ENCODE measurements at regions not wholly inside any gene's neighbourhood (a gene's known extent, or its start where the extent isn't known, plus 50 kb on each side); places are given as distances from the start of the nearest gene placed in this dataset.

DNA sequence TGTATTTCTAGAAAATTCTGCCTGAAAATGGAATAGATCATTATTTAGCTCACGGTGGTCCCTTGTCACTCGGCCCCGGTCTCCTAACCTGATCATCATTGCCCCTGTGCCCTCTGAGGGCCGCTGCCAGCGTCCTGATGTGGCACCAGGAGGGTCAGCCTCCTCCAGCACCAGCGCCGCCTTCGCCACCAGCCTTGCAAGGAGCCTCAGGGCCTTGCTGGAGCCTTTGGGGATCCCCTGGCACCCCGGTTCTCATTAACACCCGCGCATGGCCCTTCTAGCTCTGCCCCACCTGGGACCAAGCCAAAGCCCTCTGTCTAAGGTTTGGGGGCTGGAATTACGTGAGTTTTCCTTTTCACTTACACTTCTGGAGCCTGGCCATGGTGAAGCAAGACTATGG is 282.5 kb upstream of the ADARB2 start:
- DNase-seq (ENCODE audit: low read depth) = no peak

GRCh38 chr10:2019281-2019680 is 282.0 kb upstream of the ADARB2 start:
- DNase-seq (ENCODE audit: low read depth) = no peak

DNA sequence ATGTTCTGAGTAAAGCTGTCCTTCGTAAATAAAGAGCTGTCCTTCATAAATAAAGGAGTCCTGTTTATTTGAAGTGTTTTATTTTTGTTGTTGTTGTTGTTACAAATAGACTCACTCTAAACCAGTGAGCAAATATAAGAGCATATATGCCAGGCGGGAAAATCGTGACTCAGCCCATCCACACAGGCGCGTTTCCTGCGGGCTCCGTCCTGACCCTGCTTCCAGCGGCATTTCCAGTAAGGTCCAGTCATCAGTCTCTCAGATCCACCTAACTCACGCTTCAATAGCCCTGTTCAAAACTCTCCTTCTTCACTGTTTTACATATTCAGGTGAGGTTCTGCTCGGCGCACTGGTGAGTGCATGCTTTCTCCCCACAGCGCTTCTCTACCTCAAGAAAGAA is 277.2 kb upstream of the ADARB2 start:
- no peak for DNase-seq (ENCODE audit: low read depth)

DNA sequence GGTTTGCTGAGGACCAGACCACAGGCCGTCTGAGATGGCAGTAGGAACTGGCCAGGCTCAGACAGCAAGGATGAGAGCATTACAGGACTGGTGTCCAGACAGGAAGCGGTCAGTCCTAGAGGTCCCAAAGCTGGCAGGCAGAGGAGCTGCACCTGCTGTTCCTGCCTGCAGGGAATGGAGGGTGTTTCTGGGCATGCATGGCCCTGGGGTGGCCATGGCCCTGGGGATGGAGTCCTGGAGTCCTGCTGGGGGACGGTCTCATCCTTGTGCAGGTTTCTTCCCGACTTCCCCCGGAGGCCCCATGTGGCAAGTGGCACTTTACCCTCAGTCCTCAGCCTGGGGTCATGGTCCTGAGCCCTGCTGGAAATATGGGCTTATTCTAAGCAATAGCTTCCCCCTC is 274.9 kb upstream of the ADARB2 start:
- DNase-seq (ENCODE audit: low read depth) = no peak

DNA sequence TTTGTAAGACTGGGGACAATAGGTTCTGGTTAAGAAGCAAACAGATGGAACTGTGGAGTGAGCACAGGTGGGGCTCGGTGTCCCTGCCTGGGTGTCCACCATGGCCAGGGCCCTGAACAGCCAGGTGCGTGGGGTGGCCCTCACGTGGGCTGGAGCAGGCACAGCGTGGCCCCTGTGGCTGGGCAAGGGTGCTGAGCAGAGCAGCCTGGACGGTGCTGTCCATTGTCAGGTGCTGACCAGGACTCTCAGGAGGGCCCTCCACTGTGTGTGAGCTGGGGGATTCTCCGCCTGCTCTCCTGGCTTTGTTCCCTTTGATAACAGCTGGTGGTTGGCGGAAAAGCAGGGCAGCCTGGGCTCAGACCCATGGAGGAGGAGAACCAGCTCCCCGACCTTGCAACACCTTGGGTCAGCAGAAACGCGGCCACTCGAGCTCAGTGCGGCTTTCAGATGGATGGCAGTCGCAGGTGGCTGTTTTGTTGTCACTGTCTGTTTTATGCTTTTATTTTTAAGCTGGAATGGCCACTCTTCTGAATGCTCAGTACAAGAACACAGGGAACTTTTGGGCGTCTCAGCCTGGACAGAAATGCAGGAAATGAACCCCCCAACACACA is 273.9 kb upstream of the ADARB2 start:
- DNase-seq (ENCODE audit: low read depth) = no peak

- no peak for DNase-seq (ENCODE audit: low read depth)
These were observed 268.2 kb upstream of the ADARB2 start for GRCh38 chr10:2005546-2005945.

- DNase-seq (ENCODE audit: low read depth) = no peak
These were observed 255.6 kb upstream of the ADARB2 start for GRCh38 chr10:1992930-1993329.

- no peak for DNase-seq (ENCODE audit: low read depth)
These were observed 251.8 kb upstream of the ADARB2 start for GRCh38 chr10:1989090-1989489.

- no peak for DNase-seq (ENCODE audit: low read depth)
These were observed 244.7 kb upstream of the ADARB2 start for GRCh38 chr10:1981976-1982375.

DNA sequence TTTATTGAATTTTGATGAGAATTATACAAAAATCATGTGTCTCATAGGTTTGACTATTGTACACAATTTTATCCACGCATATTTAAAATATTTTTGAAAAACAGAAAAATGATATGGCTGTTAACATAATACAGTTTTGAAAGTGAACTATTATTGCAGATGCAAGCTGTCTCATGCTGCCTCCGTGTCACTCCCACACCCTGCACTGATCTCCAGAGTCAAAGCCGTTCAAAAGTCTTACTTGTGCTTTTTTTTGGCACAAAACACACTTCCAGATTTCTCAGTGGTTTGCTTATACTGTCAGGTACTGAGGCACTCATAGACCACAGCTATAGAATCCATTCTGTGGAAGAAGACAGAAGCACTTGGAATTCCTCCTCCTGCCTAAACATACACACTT is 243.1 kb upstream of the ADARB2 start:
- no peak for DNase-seq (ENCODE audit: low read depth)

DNA sequence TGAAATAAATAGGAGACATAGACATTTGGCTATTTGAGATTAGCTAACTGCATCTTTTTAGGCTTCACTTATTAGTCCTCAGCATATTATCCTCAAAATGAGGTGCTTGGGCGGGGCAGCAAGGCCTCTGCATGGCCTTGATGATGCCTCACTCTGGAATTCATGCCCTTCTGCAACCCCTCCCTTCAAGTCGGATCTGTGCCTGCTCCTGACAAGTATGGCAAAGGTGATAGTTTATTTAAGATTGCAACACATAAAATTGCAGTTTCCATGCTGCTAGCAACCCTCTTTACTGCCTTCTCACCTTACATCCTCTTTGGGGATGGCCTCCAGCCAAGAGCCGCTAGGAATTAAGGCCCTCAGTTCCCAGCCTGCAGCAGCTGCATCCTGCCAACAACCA is 241.3 kb upstream of the ADARB2 start:
- no peak for DNase-seq (ENCODE audit: low read depth)

DNA sequence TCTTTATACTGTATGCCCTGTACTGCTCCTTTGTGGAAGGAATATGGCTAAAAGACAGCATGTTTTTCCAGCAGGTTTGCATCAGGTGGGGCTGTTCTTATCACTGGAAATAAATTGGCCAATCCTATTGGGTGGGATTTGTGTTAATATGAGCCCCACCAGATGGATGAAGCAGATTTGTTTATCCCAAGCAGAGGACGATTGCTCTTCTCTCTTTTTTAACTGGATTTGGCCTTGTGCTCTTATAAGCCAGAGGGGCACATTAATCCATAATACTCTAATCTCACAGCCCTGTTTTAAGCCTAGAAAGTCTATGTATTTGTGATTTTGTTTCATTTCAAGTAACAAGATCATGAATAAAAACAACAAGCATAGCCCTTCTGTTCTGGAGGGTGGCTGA is 240.1 kb upstream of the ADARB2 start:
- no peak for DNase-seq (ENCODE audit: low read depth)

DNA sequence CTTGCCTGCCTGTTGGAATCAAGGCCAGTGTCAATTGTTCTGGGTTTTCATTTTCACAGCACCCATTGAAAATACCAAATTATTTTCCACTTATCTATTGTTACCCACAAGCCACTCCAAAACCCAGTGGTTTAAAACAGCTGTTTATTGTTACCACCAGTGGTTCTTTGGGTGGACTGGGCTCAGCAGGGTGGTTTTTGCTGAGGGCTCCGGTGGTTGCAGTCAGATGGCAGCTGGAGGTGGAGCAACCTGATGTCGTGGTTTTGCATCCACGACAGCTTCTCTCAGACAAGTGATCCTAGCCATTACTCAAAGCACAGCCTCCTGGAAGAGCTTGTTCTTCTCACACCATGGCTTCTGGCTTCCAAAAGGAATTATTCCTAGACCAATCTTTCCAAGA is 235.1 kb upstream of the ADARB2 start:
- DNase-seq (ENCODE audit: low read depth) = no peak

DNA sequence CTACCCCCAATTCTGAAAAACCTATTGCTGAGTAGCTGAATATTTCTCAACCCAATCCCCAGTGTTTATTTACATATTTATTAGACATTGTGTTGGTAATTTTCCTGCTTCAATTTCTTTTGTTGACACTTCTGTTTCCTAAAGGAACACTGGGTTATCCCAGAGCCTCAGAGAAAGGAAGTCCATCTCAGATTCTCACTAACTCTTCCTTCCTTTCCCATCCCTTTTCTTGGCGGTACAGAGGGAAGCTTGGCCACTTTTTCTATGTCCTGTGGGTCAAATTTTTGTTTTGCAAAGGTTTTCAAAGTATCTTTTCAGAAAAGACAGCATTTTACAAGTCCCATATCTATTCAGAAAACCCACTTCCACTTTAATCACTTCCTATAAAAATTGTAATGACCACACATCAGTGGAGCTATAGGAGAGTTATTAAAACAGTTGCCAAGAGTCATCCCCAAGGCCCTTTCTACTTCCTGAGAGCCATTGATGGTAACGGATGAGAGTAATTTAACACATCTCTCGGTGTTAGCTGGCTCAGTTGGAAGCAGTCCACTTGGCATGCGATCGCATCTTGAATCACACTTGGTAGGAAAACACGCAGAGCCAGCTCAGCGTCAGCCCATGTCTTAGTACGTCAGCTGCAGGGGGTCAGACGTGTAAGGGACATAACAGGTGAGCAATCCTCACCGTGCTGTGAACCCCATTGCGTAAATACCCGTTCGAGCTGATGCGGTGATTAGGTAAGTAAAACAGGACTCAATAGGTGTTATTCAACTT is 231.1 kb upstream of the ADARB2 start:
- no peak for DNase-seq (ENCODE audit: low read depth)

DNA sequence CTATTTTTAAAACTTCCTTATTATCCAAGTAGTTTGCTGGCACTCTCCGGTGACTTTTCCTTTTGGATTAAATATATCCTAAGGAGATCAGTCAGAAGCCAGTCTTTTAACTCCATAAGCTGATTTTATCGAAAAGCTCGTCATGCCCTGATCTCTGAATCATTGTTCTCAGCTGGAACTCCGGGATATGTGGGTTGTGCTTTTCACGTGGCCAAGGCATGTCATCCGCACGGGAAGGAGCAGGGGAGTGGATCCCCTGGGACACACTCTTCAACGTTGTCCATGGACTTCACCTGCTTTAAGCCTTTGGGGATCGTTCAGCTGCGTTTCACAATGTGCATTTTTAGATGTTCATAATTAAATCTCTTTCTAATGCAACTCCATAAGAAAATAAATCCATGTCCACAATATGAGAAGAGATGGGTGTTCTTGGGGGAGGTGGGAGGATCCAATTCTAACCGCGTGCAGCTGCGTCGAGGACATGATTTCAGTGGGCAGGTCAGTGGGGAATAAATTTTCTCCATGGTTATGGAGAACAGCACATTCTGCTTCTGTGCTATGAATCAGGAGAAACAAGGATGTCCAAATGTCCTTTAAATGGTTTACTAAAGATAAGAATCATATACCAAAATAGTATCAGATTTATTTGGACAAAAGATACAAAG is 229.5 kb upstream of the ADARB2 start:
- DNase-seq (ENCODE audit: low read depth) = no peak

DNA sequence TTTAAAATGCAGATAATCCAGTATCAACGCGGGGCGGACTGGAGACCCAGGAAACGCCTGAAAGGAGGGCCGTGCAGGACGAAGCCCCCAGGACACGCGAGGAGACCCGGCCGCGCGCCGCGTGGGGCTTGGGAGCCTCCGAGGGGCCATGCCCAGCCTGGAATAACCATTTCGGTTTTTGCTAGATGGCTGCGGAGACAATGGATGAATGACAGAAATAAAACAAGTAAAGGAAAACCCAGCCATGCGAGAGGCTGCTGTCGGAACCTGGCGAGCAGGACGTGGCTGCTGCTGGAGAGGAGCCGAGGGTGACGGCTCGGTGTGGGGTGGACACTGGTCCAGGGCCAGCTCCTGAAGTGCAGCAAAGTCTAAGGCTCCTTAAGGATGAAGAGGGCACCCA is 227.2 kb upstream of the ADARB2 start:
- DNase-seq (ENCODE audit: low read depth) = no peak

DNA sequence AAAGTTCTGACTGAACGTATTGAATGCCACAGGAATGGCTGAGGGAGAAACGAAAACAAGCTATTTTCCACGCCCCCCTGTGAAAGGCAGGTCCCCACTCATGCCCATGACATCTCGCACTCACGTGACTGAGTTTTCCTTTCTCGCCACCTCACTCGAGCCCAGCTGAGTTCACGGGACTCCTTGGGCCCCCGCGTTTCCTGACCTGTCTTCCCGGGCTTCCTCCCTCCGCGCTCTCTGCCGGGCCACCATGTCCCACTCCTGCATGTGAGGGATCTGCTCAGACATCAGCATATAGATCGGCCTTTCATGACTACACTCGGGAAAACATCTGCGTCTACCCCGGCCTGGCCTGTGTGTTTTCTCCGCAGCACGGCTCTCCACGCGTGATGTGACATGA is 226.0 kb upstream of the ADARB2 start:
- no peak for DNase-seq (ENCODE audit: low read depth)

- no peak for DNase-seq (ENCODE audit: low read depth)
These were observed 224.7 kb upstream of the ADARB2 start for GRCh38 chr10:1961989-1962388.

GRCh38 chr10:1960982-1961381 is 223.7 kb upstream of the ADARB2 start:
- no peak for DNase-seq (ENCODE audit: low read depth)

GRCh38 chr10:1957057-1957456 is 219.7 kb upstream of the ADARB2 start:
- DNase-seq (ENCODE audit: low read depth) = no peak

DNA sequence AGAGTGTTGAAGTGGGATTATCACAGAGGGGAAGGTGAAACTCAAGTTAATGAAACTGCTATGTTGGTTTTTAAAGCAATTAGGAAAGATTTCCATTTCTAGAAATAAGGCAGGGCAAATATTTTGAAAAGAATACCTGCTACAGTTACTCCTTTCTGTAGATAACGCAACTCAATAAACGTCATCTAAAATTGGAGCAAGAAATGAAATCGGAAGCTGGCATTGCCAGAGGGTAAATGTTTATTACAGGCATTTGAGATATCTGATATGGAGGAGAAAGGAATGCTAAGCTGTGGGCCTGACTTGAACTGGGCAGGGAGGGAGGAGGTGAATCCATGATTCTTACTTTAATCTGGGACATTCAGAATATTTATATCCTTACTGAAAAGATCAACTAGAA is 217.0 kb upstream of the ADARB2 start:
- DNase-seq (ENCODE audit: low read depth) = no peak

- DNase-seq (ENCODE audit: low read depth) = no peak
These were observed 215.1 kb upstream of the ADARB2 start for GRCh38 chr10:1952126-1953095.

All from GM04504 (cell line).